Ascending aorta (tissue), 2 donors: ENCODE measurements at regions not wholly inside any gene's neighbourhood (a gene's known extent, or its start where the extent isn't known, plus 50 kb on each side); places are given as distances from the start of the nearest gene placed in this dataset.

ENCODE experiments used
- DNase-seq, 2 donors: peaks; one replicate each; pipeline ENCODE4 v3.0.0-alpha.2; 2019; ENCODE audit warnings: low spot score in 2 of 2
- H3K27ac ChIP-seq, 2 donors: fragments of 200-600 bp; sonication (generic); one replicate each; pipeline ENCODE4 v1.5.1; 2016 to 2017; ENCODE audit warnings: mild to moderate bottlenecking in 1 of 2
- H3K27me3 ChIP-seq: fragments of 200-600 bp; sonication (generic); one replicate; pipeline ENCODE4 v1.5.1; 2017
- H3K36me3 ChIP-seq, 2 donors: fragments of 200-600 bp; sonication (generic); one replicate each; pipeline ENCODE4 v1.5.1; 2016
- H3K4me1 ChIP-seq, 2 donors: fragments of 200-600 bp; sonication (generic); one replicate each; pipeline ENCODE4 v1.5.1; 2016 to 2017; ENCODE audit warnings: mild to moderate bottlenecking in 1 of 2
- H3K4me3 ChIP-seq, 2 donors: fragments of 200-600 bp; sonication (generic); one replicate each; pipeline ENCODE4 v1.5.1; 2016 to 2017; ENCODE audit warnings: mild to moderate bottlenecking in 1 of 2
- H3K9me3 ChIP-seq, 2 donors: fragments of 200-600 bp; sonication (generic); one replicate each; pipeline ENCODE4 v1.5.1; 2016
- intact Hi-C: fragments of 100-400 bp; cut with DNase I; formaldehyde crosslinking; loops from one replicate; pipeline ENCODE4 v1.15.1; 2023
- TF ChIP-seq, protein P1 (sequence below), 3 experiments: fragments of 200-600 bp in 2 of 3; fragments of 450-650 bp in 1 of 3; sonication (generic) in 2 of 3; IDR thresholded peaks; one replicate each; pipeline ENCODE4 v1.5.1; 2016 to 2019; ENCODE audit warnings: antibody characterized with exemption in 3 of 3, mild to moderate bottlenecking in 1 of 3, moderate library complexity in 1 of 3

DNA sequence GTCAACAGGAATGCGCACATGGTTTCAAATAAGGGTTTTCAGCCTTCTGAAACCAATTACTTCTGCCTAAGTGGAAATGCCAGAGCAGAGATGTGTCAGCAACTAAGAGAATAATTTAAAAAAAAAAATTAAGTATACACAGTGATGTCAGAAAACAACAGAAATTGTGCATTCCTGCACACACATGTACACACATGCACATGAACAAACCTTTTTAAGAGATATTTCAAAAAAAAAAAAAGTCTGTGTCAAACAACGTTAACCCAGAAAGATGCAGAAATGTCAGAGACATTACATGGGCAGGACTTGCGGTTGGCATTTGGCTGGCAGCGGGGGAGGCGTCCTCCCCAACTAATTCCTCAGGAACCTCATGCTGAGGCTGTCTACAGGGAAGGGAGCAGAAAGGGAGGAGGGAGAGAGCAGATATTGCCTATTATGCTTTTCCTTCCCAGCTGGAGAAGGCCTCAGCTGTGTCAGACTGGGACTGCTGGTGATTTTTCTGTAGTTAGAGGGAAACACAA is 536.9 kb upstream of the WWC1 start:
- TF ChIP-seq, protein P1, sequence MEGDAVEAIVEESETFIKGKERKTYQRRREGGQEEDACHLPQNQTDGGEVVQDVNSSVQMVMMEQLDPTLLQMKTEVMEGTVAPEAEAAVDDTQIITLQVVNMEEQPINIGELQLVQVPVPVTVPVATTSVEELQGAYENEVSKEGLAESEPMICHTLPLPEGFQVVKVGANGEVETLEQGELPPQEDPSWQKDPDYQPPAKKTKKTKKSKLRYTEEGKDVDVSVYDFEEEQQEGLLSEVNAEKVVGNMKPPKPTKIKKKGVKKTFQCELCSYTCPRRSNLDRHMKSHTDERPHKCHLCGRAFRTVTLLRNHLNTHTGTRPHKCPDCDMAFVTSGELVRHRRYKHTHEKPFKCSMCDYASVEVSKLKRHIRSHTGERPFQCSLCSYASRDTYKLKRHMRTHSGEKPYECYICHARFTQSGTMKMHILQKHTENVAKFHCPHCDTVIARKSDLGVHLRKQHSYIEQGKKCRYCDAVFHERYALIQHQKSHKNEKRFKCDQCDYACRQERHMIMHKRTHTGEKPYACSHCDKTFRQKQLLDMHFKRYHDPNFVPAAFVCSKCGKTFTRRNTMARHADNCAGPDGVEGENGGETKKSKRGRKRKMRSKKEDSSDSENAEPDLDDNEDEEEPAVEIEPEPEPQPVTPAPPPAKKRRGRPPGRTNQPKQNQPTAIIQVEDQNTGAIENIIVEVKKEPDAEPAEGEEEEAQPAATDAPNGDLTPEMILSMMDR (IDR thresholded peaks at IDR 0.05): no peak
- no peak for DNase-seq
- intact Hi-C loops: no loop called here
- Histone ChIP-seq H3K4me3 (no peak overlapping the region), H3K27me3 (no peaks in the 10 kb centered on the region), H3K9me3 (no peaks in the 10 kb centered on the region), H3K4me1 (no peaks in the 10 kb centered on the region), H3K36me3 (no peaks in the 10 kb centered on the region), H3K27ac (no peak overlapping the region)

DNA sequence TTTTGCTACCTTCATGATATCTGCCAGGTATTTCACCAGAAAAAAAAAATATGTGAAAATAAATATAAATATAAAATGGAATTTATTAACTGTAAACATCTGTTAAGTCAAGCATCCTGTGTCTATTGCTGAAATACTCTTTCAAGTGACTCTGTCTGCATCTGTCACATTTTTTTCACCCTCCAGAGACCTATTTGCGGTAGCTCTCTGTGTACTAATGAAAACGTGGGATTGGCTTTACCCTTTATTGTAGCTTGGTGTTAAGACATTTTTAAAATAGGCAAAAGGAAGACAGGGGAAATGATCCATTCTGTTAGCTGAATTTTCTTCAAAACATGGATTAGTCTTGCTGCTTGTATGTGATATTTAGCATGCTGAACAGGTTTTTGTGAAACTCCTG is 536.0 kb upstream of the WWC1 start:
- TF ChIP-seq, protein P1 (IDR thresholded peaks at IDR 0.05): no peak
- Histone ChIP-seq H3K9me3 (no peaks in the 10 kb centered on the region), H3K27me3 (no peaks in the 10 kb centered on the region), H3K4me1 (no peaks in the 10 kb centered on the region), H3K36me3 (no peaks in the 10 kb centered on the region), H3K4me3 (no peak overlapping the region), H3K27ac (no peak overlapping the region)
- intact Hi-C loops: no loop called here
- DNase-seq: no peak

DNA sequence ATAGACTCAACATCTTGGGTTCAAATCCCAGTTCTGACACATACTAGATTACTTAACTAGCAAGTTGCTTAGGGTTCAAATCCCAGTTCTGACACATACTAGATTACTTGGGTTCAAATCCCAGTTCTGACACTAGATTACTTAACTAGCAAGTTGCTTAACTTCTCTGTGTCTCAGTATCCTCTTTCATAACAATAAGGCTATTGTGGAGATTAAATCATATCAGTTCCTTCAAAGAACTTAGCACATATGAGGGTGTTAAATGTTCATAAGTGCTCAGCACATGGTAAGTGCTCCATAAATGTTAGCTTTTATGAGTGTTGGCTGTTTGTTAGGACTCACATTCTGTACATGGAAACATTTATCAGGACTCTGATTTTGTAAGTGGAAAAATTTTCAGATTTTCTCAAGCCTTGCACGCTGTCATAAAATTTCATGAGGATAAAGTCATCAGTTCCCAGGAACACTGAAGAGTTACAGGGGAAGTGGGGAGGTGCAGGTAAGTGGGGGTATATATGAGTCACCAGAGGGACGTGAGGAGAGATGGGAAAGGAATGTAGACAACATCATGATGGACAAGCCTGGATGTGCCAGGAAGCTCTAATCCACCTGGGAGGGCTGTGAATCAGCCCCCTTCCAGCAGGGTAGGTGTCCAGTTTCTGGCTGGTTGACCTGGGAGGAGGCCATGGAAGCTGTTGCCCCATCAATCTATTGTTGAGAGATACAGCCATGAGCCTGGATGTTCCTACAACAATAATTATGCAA is 532.2 kb upstream of the WWC1 start:
- Histone ChIP-seq H3K9me3 (no peaks in the 10 kb centered on the region), H3K27ac (no peak overlapping the region), H3K27me3 (no peaks in the 10 kb centered on the region), H3K36me3 (no peaks in the 10 kb centered on the region), H3K4me1 (no peaks in the 10 kb centered on the region), H3K4me3 (no peak overlapping the region)
- no peak for DNase-seq
- TF ChIP-seq, protein P1 (IDR thresholded peaks at IDR 0.05): no peak
- intact Hi-C loops: no loop called here

DNA sequence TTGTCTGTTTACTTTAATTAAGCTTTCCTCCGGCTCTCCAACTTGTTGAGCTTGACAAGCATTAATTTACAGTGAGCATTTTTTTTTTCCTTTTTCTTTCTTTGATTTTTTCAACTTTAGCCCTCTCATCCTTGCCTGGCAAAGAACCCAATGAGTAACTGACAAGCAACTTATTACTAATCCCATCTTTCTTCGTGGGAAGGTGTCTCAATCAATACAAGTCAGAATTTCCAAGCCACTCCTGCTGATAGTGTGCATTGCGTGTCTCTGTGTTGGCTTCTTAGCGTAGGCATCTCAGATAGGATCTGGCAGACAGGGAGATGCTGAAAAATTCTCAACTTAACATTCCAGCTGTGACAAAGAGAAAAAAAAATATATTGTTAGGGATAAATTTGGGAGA is 527.7 kb upstream of the WWC1 start:
- H3K4me1 ChIP-seq: no peaks in the 10 kb centered on the region
- no peaks in the 10 kb centered on the region for H3K36me3 ChIP-seq
- intact Hi-C loops: no loop called here
- H3K27ac ChIP-seq: no peak overlapping the region
- no peak overlapping the region for H3K4me3 ChIP-seq
- no peaks in the 10 kb centered on the region for H3K9me3 ChIP-seq
- DNase-seq: no peak
- H3K27me3 ChIP-seq: no peaks in the 10 kb centered on the region
- TF ChIP-seq, protein P1 (IDR thresholded peaks at IDR 0.05): no peak

DNA sequence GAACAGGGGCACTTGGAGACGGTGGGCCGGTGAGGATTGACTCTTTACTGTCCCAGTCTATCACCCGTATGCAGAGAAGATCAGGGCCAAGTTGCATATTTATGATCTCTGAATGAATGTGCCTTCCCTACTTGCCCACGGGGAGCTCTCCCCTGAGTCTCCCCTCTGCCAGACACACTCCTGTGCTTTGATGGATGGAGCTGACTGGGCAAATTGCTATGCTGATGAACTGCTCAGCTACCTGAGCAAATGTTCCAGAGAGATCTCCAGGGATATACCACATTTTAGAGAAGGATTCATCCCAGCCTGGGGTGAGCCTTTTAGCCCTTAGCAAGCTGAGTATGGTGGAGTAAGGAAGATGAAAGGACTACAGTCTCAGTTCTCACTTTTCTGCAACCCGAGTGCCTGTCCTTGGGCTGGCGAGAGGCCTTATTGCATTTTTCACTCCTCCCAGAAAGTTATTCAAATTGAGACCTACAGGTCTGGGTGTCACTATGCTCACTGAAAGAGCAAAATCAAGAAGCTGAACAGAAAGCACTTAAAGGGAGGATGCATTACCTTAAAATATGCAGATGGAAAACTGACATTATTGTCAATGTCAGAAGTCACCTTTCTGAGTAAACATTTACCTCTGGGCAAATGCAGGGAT is 526.7 kb upstream of the WWC1 start:
- no peaks in the 10 kb centered on the region for H3K4me1 ChIP-seq
- H3K4me3 ChIP-seq: no peak overlapping the region
- no peaks in the 10 kb centered on the region for H3K9me3 ChIP-seq
- TF ChIP-seq, protein P1 (IDR thresholded peaks at IDR 0.05): no peak
- H3K36me3 ChIP-seq: no peaks in the 10 kb centered on the region
- intact Hi-C loops: no loop called here
- H3K27me3 ChIP-seq: no peaks in the 10 kb centered on the region
- no peak for DNase-seq
- H3K27ac ChIP-seq: no peak overlapping the region
